Upper lobe of left lung (tissue), 4 donors: ENCODE measurements at regions not wholly inside any gene's neighbourhood (a gene's known extent, or its start where the extent isn't known, plus 50 kb on each side); places are given as distances from the start of the nearest gene placed in this dataset.

ENCODE experiments used
- EP300 ChIP-seq, 4 donors: sonication (generic); formaldehyde crosslinking; IDR thresholded peaks; one replicate each; pipeline ENCODE4 v1.5.1; 2017; ENCODE audit warnings: antibody characterized with exemption in 4 of 4, control low read depth in 2 of 4
- POLR2A ChIP-seq, 4 donors: fragments of 450-650 bp; IDR thresholded peaks; one replicate each; pipeline ENCODE4 v1.5.1; 2016 to 2017; ENCODE audit warnings: antibody characterized with exemption in 4 of 4, mild to moderate bottlenecking in 2 of 4
- POLR2AphosphoS5 ChIP-seq, 2 donors: sonication (generic); formaldehyde crosslinking; IDR thresholded peaks; one replicate each; pipeline ENCODE4 v1.5.1; 2017; ENCODE audit warnings: antibody characterized with exemption in 2 of 2
- TF ChIP-seq, protein P1 (sequence below), 6 experiments: fragments of 450-650 bp in 4 of 6; fragments of 200-600 bp in 2 of 6; sonication (generic) in 2 of 6; IDR thresholded peaks; one replicate each; pipeline ENCODE4 v1.5.1; 2016 to 2019; ENCODE audit warnings: antibody characterized with exemption in 6 of 6

- TF ChIP-seq, protein P1, sequence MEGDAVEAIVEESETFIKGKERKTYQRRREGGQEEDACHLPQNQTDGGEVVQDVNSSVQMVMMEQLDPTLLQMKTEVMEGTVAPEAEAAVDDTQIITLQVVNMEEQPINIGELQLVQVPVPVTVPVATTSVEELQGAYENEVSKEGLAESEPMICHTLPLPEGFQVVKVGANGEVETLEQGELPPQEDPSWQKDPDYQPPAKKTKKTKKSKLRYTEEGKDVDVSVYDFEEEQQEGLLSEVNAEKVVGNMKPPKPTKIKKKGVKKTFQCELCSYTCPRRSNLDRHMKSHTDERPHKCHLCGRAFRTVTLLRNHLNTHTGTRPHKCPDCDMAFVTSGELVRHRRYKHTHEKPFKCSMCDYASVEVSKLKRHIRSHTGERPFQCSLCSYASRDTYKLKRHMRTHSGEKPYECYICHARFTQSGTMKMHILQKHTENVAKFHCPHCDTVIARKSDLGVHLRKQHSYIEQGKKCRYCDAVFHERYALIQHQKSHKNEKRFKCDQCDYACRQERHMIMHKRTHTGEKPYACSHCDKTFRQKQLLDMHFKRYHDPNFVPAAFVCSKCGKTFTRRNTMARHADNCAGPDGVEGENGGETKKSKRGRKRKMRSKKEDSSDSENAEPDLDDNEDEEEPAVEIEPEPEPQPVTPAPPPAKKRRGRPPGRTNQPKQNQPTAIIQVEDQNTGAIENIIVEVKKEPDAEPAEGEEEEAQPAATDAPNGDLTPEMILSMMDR (IDR thresholded peaks at IDR 0.05): no peak
- TF ChIP-seq EP300 (IDR thresholded peaks at IDR 0.05): no peak
- TF ChIP-seq POLR2A (IDR thresholded peaks at IDR 0.05): no peak
- no peak for TF ChIP-seq POLR2AphosphoS5 (IDR thresholded peaks at IDR 0.05)
These were observed 141.5 kb downstream of the ZMAT3 start for GRCh38 chr3:178930116-178930515.
